NB4 (cell line): ENCODE measurements at regions not wholly inside any gene's neighbourhood (a gene's known extent, or its start where the extent isn't known, plus 50 kb on each side); places are given as distances from the start of the nearest gene placed in this dataset.
"Not testable (repeated sequence)": the region's sequence is repeated elsewhere in the genome, so short reads cannot be mapped to it uniquely, and the experiment has no call there.

Source experiments
- MYC ChIP-seq: IDR thresholded peaks from 2 replicates; pipeline ENCODE4 v1.6.1; 2011; ENCODE audit warnings: low read depth, low read length
- POLR2A ChIP-seq: IDR thresholded peaks from 2 replicates; pipeline ENCODE4 v1.6.1; 2011; ENCODE audit warnings: mild to moderate bottlenecking; ENCODE audit not compliant: insufficient read length; ENCODE audit errors: extremely low read depth
- TF ChIP-seq, protein P1 (sequence below): IDR thresholded peaks from one replicate; pipeline ENCODE4 v1.5.1; 2012; ENCODE audit warnings: low read depth, low read length

DNA sequence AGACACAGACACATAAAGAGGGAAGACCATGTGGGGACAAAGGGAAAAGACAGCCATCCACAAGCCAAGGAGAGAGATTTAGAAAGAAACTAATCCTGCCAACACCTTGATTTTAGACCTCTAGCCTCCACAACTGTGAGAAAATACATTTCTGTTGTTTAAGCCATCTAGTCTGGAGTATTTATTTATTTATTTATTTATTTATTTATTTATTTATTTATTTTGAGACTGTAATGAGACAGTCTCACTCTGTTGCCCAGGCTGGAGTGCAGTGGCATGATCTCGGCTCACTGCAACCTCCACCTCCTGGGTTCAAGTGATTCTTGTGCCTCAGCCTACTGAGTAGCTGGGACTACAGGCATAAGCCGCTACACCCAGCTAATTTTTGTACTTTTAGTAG is 259.3 kb downstream of the PARM1 start:
- TF ChIP-seq, protein P1, sequence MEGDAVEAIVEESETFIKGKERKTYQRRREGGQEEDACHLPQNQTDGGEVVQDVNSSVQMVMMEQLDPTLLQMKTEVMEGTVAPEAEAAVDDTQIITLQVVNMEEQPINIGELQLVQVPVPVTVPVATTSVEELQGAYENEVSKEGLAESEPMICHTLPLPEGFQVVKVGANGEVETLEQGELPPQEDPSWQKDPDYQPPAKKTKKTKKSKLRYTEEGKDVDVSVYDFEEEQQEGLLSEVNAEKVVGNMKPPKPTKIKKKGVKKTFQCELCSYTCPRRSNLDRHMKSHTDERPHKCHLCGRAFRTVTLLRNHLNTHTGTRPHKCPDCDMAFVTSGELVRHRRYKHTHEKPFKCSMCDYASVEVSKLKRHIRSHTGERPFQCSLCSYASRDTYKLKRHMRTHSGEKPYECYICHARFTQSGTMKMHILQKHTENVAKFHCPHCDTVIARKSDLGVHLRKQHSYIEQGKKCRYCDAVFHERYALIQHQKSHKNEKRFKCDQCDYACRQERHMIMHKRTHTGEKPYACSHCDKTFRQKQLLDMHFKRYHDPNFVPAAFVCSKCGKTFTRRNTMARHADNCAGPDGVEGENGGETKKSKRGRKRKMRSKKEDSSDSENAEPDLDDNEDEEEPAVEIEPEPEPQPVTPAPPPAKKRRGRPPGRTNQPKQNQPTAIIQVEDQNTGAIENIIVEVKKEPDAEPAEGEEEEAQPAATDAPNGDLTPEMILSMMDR = not testable (repeated sequence)
- TF ChIP-seq MYC, POLR2A: not testable (repeated sequence)
